AG10803 (cell line): ENCODE measurements at regions not wholly inside any gene's neighbourhood (a gene's known extent, or its start where the extent isn't known, plus 50 kb on each side); places are given as distances from the start of the nearest gene placed in this dataset.
A peak's percentile ranks its signal among the peaks of the same experiment; 100 is the strongest.

Experiments used
- DNase-seq: peaks from one replicate; pipeline ENCODE4 v3.0.0; 2010; ENCODE audit warnings: low read depth
- H3K4me3 ChIP-seq: 2 replicates; pipeline ENCODE4 v1.5.1; 2011; ENCODE audit warnings: mild to moderate bottlenecking, low read length, control low read depth
- TF ChIP-seq, protein P1 (sequence below): conservative IDR thresholded peaks from 2 replicates; pipeline ENCODE4 v1.5.1; 2011; ENCODE audit warnings: mild to moderate bottlenecking, low read length, control low read depth, inconsistent platforms

DNA sequence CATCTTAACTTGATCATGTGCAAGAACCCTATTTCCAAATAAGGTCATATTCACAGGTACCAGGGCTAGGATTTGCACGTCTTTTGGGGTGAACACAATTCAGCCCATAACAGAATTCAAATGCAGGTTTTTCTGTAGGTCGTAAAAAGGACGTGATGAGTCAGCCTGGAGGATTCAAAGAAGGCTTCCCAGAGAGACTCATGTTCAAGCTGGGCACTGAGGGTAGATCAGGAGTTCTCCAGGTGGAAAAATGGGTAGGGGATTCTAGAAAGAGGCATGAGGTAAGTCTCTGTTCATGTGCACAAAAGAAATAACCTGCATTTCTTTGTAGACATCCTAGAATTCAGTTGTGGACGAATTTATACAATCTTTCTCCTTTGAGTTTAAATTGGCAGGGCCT, 160.4 kb downstream of the RPS24 start:
- TF ChIP-seq, protein P1, sequence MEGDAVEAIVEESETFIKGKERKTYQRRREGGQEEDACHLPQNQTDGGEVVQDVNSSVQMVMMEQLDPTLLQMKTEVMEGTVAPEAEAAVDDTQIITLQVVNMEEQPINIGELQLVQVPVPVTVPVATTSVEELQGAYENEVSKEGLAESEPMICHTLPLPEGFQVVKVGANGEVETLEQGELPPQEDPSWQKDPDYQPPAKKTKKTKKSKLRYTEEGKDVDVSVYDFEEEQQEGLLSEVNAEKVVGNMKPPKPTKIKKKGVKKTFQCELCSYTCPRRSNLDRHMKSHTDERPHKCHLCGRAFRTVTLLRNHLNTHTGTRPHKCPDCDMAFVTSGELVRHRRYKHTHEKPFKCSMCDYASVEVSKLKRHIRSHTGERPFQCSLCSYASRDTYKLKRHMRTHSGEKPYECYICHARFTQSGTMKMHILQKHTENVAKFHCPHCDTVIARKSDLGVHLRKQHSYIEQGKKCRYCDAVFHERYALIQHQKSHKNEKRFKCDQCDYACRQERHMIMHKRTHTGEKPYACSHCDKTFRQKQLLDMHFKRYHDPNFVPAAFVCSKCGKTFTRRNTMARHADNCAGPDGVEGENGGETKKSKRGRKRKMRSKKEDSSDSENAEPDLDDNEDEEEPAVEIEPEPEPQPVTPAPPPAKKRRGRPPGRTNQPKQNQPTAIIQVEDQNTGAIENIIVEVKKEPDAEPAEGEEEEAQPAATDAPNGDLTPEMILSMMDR = no peak
- no peak for DNase-seq
- H3K4me3 ChIP-seq = no peak overlapping the region

DNA sequence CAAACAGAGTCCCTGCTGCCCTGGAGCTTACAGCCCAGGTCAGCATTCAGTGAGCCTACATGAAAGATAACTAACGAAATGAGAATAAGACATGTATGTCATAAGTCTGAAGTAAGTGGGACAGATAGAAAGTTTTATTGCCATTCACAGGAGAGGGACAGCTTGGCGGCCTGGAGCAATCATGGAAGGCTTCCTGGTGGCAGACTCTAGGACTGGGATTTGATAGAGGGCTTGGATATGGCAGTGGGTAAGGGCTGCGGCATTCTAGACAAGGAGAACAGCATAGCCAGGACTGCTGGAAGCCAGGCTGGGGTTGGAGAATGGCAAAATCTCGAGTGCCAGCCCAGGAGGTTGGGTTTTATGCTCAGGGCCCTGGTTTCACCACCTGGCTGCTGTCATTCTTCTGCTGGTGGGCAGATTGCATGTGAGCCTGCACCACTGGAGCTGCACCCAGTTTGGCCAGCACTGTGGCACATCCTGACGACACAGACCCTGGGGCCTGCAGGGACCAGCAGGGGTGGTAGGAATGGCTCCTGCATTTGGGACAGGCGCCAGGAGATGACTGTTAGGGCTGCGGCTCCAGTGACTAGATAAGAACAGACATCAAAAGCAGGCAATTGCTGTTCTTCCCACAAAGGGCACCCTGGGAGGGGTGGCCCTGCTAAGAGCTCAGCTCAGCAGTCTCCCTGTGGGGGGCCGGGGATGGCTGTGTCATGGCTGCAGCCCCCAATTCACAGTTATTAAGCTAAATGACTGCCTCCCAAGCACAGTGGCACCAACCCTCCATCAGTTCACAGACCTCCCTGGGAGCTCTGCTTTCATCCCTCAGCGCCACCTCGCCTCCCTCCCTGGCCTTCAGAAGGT, 161.1 kb downstream of the RPS24 start:
- H3K4me3 ChIP-seq = no peak overlapping the region
- no peak for DNase-seq
- TF ChIP-seq, protein P1 = no peak

DNA sequence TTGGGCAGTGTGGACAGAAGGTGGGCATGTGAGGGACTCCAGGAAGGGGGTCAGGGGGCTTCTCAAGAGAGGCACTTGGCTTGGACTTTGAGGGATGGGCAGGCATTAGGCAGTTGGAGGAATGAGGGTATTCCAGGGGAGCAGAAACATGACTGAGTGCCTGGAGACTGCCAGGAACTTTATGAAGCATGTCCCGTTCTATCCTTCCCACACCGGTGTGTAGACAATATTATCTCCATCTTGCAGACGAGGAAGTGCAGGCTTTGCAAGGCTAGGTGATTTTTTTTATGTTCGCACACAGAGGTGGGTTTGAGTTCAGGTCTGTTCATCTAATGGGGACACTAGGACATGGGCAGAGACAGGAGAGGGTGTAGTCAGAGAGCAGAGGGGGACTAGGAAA, 162.7 kb downstream of the RPS24 start:
- no peak overlapping the region for H3K4me3 ChIP-seq
- TF ChIP-seq, protein P1 = no peak
- DNase-seq = no peak

DNA sequence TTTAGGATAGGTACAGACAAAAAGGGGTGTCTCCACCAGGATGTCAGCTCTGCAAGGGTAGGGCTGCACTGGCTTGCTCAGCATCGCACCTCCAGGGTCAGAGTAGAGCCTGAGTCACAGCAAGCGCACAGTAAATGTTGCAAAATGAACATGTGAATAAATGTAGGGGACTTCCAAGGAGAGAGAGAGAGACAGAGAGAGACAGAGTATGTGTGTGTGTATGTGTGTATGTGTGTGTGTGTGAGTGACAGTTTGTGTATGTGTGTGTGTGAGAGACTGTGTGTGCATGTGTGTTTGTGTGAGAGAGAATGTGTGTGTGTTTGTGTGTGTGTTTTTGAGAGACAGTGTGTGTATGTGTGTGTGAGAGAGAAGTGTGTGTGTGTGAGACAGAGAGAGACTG, 163.3 kb downstream of the RPS24 start:
- TF ChIP-seq, protein P1 = no peak
- peak; percentile 67 for DNase-seq
- no peak overlapping the region for H3K4me3 ChIP-seq

DNA sequence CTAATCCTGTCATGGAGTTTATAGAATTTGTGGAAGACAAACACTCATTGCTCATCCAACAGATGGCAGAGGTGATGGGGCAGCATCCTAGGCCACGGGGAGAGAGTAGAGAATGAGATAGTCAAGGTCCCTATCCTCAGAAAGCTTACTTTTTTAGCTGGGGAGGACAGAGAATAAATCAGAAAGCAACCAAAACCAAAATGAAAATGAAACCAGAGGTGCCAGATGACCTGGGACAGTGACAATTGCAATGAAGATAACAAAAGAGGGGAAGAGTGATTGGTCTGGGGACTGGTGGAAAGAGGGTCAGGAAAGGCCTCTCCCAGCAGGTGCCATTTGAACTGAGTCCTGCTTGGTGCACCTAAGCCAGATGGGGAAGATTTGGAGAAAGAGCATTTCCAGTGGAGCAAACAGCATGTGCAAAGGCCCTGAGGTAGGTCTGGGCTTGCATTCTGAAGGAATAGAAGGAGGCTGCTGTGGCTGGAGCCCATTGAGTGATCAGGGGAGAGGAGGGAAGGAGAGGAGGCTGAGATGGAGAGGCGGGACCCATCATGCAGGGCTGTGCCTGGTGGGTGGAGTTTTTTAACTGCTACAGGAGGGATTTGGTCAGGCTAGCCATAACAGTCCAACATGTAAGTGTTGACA, 164.1 kb downstream of the RPS24 start:
- TF ChIP-seq, protein P1 = no peak
- DNase-seq = no peak
- no peak overlapping the region for H3K4me3 ChIP-seq

DNA sequence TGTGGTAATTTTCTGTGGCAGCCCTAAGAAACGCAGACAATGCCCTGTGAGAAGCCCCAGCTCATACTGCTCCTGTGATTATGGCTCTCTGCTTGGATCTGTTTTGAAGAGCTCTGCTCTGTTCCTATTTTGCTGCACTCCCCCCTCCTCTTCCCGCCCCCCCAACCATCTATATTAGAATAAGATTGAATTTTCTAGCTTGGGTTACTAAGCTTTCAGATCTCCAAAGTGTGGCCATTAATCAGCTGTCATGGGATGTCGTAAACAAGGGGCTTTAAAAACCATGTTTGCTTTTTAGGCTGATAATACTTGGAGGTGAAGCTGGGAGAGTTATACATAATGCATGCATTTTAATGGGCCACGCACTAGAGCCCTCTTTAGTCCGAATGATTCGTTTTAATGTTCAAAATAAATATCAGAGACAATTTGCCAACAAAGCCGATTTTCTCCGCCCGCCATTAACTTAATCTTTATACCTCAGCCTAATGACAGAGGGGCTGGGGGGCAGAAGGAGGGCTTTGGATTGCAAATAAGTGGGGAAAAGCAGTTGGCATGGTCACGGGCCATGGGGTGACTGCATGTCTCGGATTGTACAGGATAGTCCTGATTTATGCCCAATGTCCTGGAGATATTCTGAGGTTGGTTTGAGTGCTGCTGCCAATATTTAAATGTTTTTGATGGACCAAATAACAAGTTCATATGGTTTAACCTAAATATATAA, 165.5 kb downstream of the RPS24 start:
- no peak overlapping the region for H3K4me3 ChIP-seq
- DNase-seq = no peak
- TF ChIP-seq, protein P1 = no peak
